Peyer's patch (tissue), 4 donors: ENCODE measurements at regions not wholly inside any gene's neighbourhood (a gene's known extent, or its start where the extent isn't known, plus 50 kb on each side); places are given as distances from the start of the nearest gene placed in this dataset.

ENCODE experiments used
- DNase-seq, 3 donors: peaks; one replicate each; pipeline ENCODE4 v3.0.0-alpha.2; 2017 to 2019
- H3K27ac ChIP-seq, 4 donors: fragments of 200-600 bp; sonication (generic); one replicate each; pipeline ENCODE4 v1.5.1; 2016 to 2019
- H3K27me3 ChIP-seq, 2 donors: fragments of 200-600 bp; sonication (generic); one replicate each; pipeline ENCODE4 v1.5.1; 2019
- H3K36me3 ChIP-seq, 3 donors: fragments of 200-600 bp; sonication (generic); one replicate each; pipeline ENCODE4 v1.5.1; 2016 to 2019
- H3K4me1 ChIP-seq, 4 donors: fragments of 200-600 bp; sonication (generic); one replicate each; pipeline ENCODE4 v1.5.1; 2016 to 2019
- H3K4me3 ChIP-seq, 4 donors: fragments of 200-600 bp; sonication (generic); 1 replicate in 3 of 4; 2 replicates in 1 of 4; pipeline ENCODE4 v1.5.1; 2016 to 2019; ENCODE audit warnings: mild to moderate bottlenecking in 1 of 4
- H3K9me3 ChIP-seq, 4 donors: fragments of 200-600 bp; sonication (generic); one replicate each; pipeline ENCODE4 v1.5.1; 2016 to 2019; ENCODE audit warnings: mild to moderate bottlenecking in 1 of 4
- POLR2A ChIP-seq, 2 donors: fragments of 450-650 bp; IDR thresholded peaks; one replicate each; pipeline ENCODE4 v1.5.1; 2017; ENCODE audit warnings: antibody characterized with exemption in 2 of 2, mild to moderate bottlenecking in 2 of 2, moderate library complexity in 2 of 2
- TF ChIP-seq, protein P1 (sequence below), 6 experiments: fragments of 450-650 bp in 4 of 6; fragments of 200-600 bp in 2 of 6; sonication (generic) in 1 of 6; IDR thresholded peaks; one replicate each; pipeline ENCODE4 v1.5.1; 2017 to 2019; ENCODE audit warnings: antibody characterized with exemption in 6 of 6, mild to moderate bottlenecking in 3 of 6, moderate library complexity in 1 of 6

- no peaks in the 10 kb centered on the region for H3K9me3 ChIP-seq
- DNase-seq, result no peak
- no peak overlapping the region for H3K4me3 ChIP-seq
- H3K27ac ChIP-seq, result no peak overlapping the region
- TF ChIP-seq, protein P1, sequence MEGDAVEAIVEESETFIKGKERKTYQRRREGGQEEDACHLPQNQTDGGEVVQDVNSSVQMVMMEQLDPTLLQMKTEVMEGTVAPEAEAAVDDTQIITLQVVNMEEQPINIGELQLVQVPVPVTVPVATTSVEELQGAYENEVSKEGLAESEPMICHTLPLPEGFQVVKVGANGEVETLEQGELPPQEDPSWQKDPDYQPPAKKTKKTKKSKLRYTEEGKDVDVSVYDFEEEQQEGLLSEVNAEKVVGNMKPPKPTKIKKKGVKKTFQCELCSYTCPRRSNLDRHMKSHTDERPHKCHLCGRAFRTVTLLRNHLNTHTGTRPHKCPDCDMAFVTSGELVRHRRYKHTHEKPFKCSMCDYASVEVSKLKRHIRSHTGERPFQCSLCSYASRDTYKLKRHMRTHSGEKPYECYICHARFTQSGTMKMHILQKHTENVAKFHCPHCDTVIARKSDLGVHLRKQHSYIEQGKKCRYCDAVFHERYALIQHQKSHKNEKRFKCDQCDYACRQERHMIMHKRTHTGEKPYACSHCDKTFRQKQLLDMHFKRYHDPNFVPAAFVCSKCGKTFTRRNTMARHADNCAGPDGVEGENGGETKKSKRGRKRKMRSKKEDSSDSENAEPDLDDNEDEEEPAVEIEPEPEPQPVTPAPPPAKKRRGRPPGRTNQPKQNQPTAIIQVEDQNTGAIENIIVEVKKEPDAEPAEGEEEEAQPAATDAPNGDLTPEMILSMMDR (IDR thresholded peaks at IDR 0.05), result no peak
- no peak for TF ChIP-seq POLR2A (IDR thresholded peaks at IDR 0.05)
- H3K27me3 ChIP-seq, result no peaks in the 10 kb centered on the region
- no peaks in the 10 kb centered on the region for H3K36me3 ChIP-seq
- no peaks in the 10 kb centered on the region for H3K4me1 ChIP-seq
These were observed 176.7 kb upstream of the PPP2R2B start for GRCh38 chr5:147055089-147055826.

GRCh38 chr5:147055850-147056566 is 177.5 kb upstream of the PPP2R2B start:
- Histone ChIP-seq H3K4me3 (no peak overlapping the region), H3K4me1 (no peaks in the 10 kb centered on the region), H3K36me3 (no peaks in the 10 kb centered on the region), H3K27me3 (no peaks in the 10 kb centered on the region), H3K9me3 (no peaks in the 10 kb centered on the region), H3K27ac (no peak overlapping the region)
- no peak for DNase-seq
- no peak for TF ChIP-seq POLR2A (IDR thresholded peaks at IDR 0.05)
- TF ChIP-seq, protein P1 (IDR thresholded peaks at IDR 0.05), result no peak

DNA sequence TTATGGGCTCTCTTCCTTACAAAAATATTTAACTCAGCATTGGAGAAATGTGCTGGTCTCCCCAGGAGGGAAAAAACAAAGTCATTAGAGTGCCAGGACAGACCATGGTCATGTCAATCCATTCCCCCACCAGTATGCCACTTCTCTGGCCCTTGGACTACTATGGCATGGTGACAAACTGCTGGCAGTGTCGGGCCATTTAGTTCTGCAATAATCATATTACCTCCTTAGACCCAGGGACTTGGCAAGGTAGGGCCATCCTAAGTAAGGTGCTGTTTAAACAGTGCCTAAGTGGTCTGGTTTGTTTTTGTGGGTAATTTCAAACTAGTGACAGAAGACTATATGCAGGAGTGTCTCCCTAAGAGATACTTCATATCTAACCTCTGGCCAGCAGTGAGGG is 177.8 kb upstream of the STK32A start:
- Histone ChIP-seq H3K4me3 (no peak overlapping the region), H3K9me3 (no peaks in the 10 kb centered on the region), H3K27me3 (no peaks in the 10 kb centered on the region), H3K4me1 (no peaks in the 10 kb centered on the region), H3K36me3 (no peaks in the 10 kb centered on the region), H3K27ac (no peak overlapping the region)
- DNase-seq, result no peak
- no peak for TF ChIP-seq POLR2A (IDR thresholded peaks at IDR 0.05)
- TF ChIP-seq, protein P1 (IDR thresholded peaks at IDR 0.05), result no peak

DNA sequence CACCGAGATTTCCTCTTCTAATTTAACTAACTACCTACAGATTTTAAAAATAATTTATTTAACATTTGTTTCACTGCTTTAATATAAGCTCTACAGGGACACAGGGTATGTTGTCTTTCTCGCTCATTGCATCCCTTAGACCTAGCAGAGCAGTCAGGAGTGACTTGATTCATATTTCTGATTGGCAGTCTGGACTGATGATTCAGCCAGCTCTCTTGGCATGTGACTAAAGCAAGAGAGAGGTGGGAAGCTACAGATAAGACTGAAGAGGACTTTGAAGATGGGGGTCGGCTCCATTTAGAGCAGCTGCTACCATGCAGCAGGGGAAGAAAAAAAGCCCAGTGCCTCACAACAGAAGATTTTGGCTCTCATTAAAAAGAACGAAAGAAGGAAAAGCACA is 173.4 kb upstream of the STK32A start:
- no peaks in the 10 kb centered on the region for H3K36me3 ChIP-seq
- no peaks in the 10 kb centered on the region for H3K27me3 ChIP-seq
- no peak overlapping the region for H3K4me3 ChIP-seq
- TF ChIP-seq, protein P1 (IDR thresholded peaks at IDR 0.05), result no peak
- no peak for TF ChIP-seq POLR2A (IDR thresholded peaks at IDR 0.05)
- H3K4me1 ChIP-seq, result no peaks in the 10 kb centered on the region
- DNase-seq, result no peak
- H3K27ac ChIP-seq, result no peak overlapping the region
- no peaks in the 10 kb centered on the region for H3K9me3 ChIP-seq

DNA sequence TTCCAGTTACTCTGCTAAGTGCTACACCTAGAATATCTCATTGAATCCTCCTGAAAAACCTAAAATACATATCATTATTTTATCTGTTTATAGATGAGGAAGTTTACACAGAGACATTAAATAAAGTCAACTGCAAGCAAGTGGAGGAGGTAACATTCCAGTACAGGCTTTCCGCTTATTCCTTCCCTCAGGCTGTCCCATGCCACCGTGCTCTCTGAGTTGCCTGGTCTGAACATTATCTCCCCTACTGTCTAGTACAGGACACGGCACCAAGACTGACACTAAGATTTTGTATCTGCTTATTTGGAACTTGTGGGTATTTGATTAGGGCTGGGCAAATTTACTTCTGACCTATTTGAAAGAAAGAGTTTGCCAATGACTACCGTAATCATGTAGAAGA is 172.4 kb upstream of the STK32A start:
- TF ChIP-seq, protein P1 (IDR thresholded peaks at IDR 0.05), result no peak
- no peak for TF ChIP-seq POLR2A (IDR thresholded peaks at IDR 0.05)
- H3K4me3 ChIP-seq, result no peak overlapping the region
- H3K36me3 ChIP-seq, result no peaks in the 10 kb centered on the region
- H3K27ac ChIP-seq, result no peak overlapping the region
- DNase-seq, result no peak
- H3K9me3 ChIP-seq, result no peaks in the 10 kb centered on the region
- no peaks in the 10 kb centered on the region for H3K4me1 ChIP-seq
- H3K27me3 ChIP-seq, result no peaks in the 10 kb centered on the region
